SW 1271 (cell line): ENCODE measurements at regions not wholly inside any gene's neighbourhood (a gene's known extent, or its start where the extent isn't known, plus 50 kb on each side); places are given as distances from the start of the nearest gene placed in this dataset.

ENCODE experiments used
- DNase-seq, 2 experiments: peaks; one replicate each; lab custom pipeline; 2025; lab: John Stamatoyannopoulos, UW

DNA sequence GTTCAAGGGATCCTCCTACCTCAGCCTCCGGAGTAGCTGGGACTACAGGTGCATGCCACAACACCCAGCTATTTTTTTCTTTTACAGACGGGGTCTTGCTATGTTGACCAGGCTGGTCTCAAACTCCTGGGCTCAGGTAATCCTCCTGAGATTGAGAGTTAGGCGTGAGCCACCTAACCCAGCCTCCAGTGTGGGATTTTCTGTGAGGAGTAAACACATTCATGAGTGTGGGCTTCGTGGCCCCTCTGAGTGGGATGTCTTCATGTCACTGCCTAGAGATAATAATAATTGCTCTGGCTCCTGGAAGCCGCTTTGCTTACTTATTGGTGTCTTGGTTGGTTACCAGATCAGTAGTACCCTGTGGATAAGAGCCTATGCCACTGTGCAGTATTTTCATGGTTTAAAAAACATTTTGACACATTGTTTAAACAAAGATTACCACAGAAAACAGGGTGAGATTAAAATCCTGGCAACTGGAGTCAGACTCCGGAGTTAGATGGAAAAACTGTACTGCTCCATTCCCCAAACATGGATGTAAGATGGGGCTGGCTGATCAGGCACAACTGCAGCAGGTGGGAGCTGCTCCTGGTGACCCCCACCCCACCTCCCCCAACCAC is 159.1 kb upstream of the RAB4A start:
- DNase-seq, result no peak

DNA sequence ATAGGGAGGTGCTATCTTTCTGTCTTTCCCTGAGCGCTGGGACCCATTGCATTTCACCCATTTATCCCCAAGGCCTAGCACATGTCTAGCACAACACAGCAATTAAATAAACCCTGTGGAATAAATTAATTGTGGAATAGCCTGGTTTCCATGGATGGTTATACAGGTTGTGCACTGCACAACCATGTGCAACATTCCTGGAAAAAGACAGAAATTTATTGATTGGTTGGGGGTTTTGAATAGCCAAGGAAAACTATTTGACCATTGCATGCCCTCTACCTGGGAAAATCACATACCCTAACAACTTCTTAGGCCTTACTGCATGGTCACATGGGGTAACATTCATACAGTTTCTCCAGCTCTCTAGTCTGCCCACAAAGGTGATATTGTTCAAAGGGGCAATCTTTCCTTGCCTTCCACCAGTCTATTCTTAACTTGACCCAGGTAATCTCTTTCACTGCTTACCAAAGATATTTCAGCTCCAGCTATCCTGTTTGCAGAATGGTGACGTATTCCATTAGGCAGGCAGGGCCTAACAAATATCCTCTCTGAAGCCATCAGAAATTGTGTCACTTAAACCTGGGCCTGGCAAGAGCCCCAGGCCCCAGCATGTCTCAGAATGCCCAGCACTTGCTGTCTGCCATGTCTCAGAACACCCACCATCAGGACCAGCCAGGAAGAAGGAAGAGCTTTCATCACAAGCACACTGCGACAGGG is 157.9 kb upstream of the RAB4A start:
- DNase-seq, result no peak

DNA sequence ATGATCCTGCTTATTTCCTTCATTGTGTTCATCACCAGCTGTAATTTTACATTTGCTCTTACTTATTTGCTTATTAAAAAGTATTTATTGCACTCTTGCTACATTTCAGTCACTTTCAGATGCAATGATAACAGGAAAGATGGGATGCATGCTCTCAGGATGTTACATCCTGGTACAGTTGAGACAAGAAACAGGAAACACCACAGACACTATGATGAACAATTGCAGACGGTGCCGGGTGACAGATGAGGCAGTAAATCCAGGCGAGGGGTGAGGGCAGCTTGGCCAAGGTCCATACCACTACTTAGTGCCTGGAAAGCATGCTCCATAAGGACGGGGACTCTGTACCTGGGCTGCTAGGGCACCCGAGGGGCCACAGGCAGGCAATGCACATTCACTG is 156.6 kb upstream of the RAB4A start:
- DNase-seq, result no peak

DNA sequence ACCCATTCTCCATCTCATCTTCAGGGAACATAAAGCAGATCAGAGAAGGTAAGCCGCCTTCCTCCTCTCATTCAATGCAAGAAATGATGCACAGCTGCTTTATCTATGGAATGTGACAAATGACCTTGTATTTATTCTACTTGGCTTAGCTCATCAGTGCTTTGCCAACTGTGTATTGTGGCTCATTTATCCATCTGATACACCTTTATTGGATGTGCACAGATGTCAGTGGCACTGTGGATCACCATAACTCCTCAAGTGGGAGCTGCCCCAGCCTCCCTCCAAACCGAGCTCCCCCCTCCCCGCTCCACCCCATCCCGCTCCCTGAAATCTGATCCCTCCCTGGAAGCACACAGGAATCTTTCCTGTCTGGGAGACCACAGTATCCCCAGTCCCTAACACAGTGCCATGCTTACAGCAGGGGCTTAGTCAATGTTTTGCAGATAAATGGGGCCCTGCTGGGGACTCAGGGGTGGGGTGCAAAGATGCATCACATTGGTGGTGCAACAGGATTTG is 156.0 kb upstream of the RAB4A start:
- no peak for DNase-seq

DNA sequence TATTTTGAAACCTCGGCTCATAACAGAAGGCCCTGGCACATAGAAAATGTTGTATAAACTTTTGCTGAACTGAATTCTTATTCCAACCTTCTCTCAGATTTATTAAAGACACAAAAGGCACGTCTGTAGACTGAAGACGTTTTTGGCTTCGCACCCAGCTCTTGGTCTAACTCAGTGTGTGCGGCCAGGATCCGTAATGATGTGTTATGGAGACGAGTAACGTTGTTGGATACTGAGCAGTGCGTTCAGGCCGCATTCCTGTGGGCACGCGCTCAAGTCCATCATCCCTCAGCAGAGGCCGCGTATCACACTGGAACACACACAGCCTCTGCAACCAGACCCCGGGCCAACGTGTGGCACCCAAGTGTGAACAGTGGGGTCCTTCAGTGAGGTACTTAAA is 154.8 kb upstream of the RAB4A start:
- DNase-seq, result no peak

DNA sequence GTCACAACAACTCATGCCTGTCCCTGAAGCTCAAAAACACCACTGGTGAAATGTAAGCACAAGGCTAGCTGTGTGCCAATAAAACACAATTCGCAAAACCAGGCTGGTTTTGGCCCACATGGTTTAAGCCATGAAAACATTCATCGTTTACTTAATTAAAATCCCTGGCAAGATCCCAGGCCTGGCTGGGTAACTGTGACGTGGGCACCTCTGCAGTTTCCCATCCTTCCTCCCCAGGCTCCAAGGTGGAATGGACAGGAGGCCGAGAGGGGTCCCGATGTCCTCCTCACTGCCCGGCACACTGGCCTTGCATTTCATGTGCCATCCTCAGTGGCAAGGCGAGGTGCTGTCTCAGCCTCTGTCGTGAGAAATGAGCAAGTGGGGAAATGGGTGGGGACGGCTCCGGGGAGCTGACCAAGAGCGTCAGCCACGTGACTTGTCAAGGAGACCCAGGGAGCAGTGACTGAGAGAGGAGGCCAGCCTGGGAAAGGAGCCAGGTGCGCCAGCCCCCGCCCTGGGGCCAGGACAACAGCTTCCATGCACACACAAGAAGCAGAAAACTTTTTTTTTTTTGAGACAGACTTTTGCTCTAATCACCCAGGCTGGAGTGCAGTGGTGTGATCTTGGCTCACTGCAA is 153.1 kb upstream of the RAB4A start:
- DNase-seq, result no peak

DNA sequence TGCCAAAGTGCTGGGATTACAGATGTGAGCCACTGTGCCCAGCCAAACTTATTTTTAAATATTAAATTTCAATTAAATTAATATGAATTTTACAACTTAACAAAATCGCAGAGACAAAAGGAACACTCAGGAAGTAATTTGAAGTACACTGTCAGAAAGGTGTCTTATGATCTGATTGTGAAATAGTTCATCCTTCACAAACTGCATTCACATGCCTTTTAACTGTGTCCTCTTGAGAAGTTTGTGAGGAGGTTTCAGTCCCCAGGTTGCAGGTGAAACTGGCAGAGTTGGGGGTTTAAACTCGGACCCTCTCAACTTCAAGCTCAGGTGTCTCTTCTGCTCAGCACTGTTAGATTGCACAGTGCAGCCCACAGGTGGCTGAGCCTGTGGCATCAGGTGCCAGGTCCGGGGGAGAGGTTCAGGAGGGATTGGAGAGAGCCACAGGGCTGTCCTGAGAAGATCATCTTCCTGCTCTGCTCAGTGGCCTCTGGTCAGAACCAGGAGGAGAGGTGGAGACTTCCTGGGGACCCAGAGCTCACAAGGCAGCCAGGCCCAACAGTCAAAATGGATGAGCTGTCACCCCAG is 152.3 kb upstream of the RAB4A start:
- no peak for DNase-seq

DNA sequence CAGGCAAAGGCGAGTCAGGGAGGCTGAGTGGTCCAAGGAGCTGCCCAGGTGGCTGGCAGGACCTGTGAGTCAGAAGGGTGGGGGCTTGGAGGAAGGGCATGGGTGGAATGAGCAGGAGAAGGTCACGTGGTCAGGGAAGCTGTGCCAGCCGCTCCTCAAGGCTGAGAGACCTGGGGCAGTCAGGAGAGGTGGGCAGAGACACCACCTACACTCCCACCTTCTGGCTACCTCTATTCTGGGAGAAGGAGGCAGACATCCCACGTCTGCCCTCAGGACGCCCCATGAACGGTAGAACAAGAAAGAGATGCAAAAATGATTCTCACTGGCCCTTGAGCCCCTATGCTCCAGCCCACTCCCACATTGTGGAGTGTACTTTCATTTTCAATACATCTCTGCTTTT is 151.8 kb upstream of the RAB4A start:
- DNase-seq, result no peak

DNA sequence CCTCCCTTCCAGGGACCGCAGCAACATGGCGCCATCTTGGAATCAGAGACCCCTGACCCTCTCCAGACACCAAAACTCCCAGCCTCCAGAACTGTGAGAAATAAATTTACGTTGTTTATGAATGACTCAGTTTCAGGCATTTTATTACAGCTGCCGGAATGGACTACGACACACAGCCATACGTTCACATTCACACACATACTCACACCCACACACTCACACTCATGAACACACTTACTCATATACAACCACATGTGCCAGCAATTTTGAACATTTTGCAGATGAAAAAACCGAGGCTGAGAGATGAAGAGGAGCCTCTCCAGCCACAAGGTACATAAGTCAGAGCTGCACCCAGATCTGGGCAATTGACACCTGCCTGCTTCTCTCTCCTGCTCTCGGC is 151.0 kb upstream of the RAB4A start:
- no peak for DNase-seq

GRCh38 chr1:229121845-229122436 is 149.0 kb upstream of the RAB4A start:
- no peak for DNase-seq

DNA sequence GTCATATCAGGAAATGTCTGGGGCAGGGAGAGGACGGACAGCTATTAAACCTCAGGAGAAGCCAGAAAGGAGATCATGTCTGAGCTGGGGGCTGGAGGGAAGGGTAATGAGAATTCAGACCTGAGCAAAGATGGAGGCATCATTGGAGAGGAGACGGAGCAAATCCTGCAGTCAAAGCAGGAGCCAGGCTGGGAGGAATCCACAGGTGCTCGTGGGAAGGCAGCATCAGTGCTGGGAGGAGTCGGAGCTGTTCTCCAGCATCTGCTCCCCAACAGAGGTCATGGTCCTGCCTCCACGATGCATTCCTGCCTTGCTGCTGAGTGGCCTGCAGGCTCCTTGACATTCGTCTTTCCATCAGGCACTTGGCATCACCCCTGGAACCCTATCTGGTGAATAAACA is 148.3 kb upstream of the RAB4A start:
- DNase-seq, result no peak

GRCh38 chr1:229124116-229124515 is 146.8 kb upstream of the RAB4A start:
- no peak for DNase-seq

GRCh38 chr1:229124520-229125124 is 146.3 kb upstream of the RAB4A start:
- DNase-seq, result no peak

GRCh38 chr1:229127301-229127700 is 143.6 kb upstream of the RAB4A start:
- DNase-seq, result no peak

DNA sequence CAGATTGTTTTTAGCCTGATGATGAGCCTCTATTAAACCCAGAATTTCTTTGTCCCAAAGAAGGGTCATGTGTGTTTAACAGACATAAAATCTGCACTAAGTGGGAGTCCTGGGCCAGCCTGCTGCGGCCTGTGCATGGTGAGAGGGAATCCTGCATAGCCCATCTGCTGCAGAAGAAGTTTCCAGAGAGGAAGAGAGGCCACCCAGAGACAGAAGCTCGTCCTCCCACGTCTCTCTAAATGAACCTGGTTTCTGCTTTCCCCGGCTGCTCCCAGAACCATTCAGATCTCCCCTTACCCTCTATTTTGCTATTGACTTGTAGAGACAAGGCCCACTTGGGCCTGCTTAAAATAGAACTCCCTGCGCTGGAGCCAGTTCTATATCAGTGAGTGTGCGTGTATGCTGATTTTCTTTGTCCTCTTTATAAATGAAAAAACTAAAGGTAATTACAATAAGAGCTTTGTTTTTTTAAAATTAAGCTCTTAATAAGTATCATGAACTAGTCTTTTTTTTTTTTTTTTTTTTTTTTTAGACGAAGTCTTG is 142.8 kb upstream of the RAB4A start:
- DNase-seq, result no peak

DNA sequence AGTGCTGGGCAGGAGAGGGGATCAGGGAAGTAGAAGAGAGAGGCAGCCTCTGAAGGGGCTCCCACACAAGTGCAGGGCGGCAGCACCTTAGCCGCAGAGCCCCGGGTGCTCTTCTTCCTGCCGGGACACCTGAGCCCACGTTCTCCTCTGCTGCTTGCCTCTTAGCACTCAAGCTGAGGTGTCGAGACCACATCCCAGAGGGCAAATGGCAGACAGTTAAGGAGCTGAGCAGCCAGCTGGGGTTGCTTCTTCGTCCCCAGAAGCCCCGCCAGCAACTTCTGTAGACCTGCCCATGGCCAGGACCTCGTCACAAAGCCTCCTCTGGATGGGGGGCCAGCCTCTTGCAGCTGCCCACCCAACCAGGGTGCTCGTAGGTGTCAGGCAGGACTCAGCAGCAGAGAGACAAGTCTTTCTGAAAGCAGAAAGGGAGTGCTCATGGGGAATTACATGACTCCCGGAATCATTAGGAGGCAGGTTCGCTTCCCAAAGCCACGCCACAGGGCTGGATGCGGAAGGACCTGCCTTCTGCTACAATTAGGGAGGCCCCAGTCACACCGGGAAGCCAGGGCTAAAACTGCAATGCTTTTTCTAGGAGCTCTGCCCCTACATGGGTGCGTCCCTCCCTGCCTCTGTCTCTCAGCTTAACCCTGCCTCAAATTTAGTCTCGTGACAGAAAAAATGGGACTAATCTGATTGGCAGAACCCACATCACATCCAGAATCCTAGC is 141.4 kb upstream of the RAB4A start:
- DNase-seq, result no peak

DNA sequence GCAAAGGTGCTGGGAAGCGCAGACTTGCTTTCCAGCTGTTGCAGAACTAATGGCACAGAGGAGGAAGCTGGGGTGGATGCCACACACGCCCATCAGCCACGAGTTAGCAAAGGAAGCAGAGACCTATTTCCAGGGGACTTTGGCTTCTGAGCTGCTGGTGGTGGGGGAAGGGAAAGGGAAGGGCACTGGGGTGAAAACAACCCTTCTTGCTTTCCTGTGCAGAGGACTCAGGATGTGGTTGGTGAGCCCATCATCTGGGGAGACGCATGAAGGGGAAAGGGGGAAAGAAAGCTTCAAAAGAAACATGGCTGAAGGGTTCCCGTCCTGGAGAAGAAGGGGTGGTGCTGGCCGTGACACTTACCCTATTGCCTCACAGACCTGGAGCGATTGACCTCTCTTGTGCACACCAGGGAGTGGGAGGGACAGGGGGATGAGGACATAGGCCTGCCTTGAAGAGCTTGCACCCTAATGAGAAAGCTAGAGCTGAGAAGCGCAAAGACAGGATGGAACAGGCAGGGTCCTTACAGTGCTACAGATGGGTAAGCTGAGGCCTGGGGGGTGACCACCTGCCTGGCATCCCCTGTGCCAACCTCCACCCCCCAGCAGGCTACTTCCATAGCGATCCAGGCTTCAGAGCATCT is 140.8 kb upstream of the RAB4A start:
- no peak for DNase-seq

GRCh38 chr1:229131243-229132105 is 139.4 kb upstream of the RAB4A start:
- no peak for DNase-seq

DNA sequence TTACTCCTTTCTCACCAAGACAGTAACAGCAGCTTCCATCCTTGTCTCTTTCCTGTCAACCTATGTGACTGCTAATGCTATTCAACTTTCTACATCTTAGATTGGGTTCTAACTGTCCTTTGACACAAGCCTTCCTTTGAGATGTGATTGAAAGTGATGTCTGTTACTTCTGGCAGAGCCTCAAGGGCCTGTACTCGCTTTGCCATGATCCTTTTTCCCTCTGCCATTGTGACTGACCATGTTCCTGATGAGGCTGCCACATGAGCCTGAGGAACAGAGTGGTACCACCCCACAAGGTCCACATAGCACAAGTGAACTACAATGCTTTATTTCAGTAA is 138.8 kb upstream of the RAB4A start:
- no peak for DNase-seq

GRCh38 chr1:229132706-229133105 is 138.2 kb upstream of the RAB4A start:
- DNase-seq, result no peak
